HEK293 (cell line): ENCODE measurements at regions not wholly inside any gene's neighbourhood (a gene's known extent, or its start where the extent isn't known, plus 50 kb on each side); places are given as distances from the start of the nearest gene placed in this dataset.

Experiments used
- KLF1 ChIP-seq: fragments of 450-650 bp; formaldehyde crosslinking; IDR thresholded peaks from 2 replicates; pipeline ENCODE4 v1.5.1; 2016; ENCODE audit warnings: missing biosample characterization, missing genetic modification characterization
- MEIS1 ChIP-seq: sonication (generic); formaldehyde crosslinking; IDR thresholded peaks from 2 replicates; pipeline ENCODE4 v1.8.1; 2022; ENCODE audit warnings: missing genetic modification reagents, mild to moderate bottlenecking, borderline replicate concordance
- SCRT1 ChIP-seq: fragments of 450-650 bp; formaldehyde crosslinking; IDR thresholded peaks from 2 replicates; pipeline ENCODE4 v1.5.1; 2016; ENCODE audit warnings: missing biosample characterization, missing genetic modification characterization, borderline replicate concordance
- TRIM28 ChIP-seq: IDR thresholded peaks from 2 replicates; pipeline ENCODE4 v1.6.1; 2011; ENCODE audit warnings: low read length, control low read depth, borderline replicate concordance
- ZBTB17 ChIP-seq: fragments of 450-650 bp; formaldehyde crosslinking; IDR thresholded peaks from 2 replicates; pipeline ENCODE4 v1.5.1; 2016; ENCODE audit warnings: missing biosample characterization, missing genetic modification characterization
- ZBTB8A ChIP-seq: fragments of 450-650 bp; formaldehyde crosslinking; IDR thresholded peaks from 2 replicates; pipeline ENCODE4 v1.5.1; 2016; ENCODE audit warnings: missing biosample characterization, missing genetic modification characterization
- ZNF121 ChIP-seq: fragments of 450-650 bp; formaldehyde crosslinking; IDR thresholded peaks from 2 replicates; pipeline ENCODE4 v1.5.1; 2016; ENCODE audit warnings: missing biosample characterization, missing genetic modification characterization
- ZNF211 ChIP-seq: fragments of 450-650 bp; formaldehyde crosslinking; IDR thresholded peaks from 2 replicates; pipeline ENCODE4 v1.5.1; 2016; ENCODE audit warnings: low read depth, missing biosample characterization, missing genetic modification characterization
- ZNF23 ChIP-seq: fragments of 450-650 bp; formaldehyde crosslinking; IDR thresholded peaks from 2 replicates; pipeline ENCODE4 v1.5.1; 2016; ENCODE audit warnings: missing biosample characterization, missing genetic modification characterization, borderline replicate concordance
- ZNF335 ChIP-seq: fragments of 450-650 bp; formaldehyde crosslinking; conservative IDR thresholded peaks from 2 replicates; pipeline ENCODE4 v1.5.1; 2016; ENCODE audit warnings: missing biosample characterization, missing genetic modification characterization
- ZNF350 ChIP-seq: fragments of 450-650 bp; formaldehyde crosslinking; IDR thresholded peaks from 2 replicates; pipeline ENCODE4 v1.5.0; 2017; ENCODE audit warnings: missing biosample characterization, mild to moderate bottlenecking, missing genetic modification characterization
- ZNF48 ChIP-seq: fragments of 450-650 bp; formaldehyde crosslinking; IDR thresholded peaks from 2 replicates; pipeline ENCODE4 v1.5.1; 2016; ENCODE audit warnings: missing biosample characterization, missing genetic modification characterization
- ZNF596 ChIP-seq: fragments of 450-650 bp; IDR thresholded peaks from 2 replicates; pipeline ENCODE4 v1.5.0; 2018; ENCODE audit warnings: missing biosample characterization, mild to moderate bottlenecking, missing genetic modification characterization, moderate library complexity
- ZNF600 ChIP-seq: fragments of 450-650 bp; formaldehyde crosslinking; IDR thresholded peaks from 2 replicates; pipeline ENCODE4 v1.5.1; 2016; ENCODE audit warnings: missing biosample characterization, missing genetic modification characterization
- ZNF626 ChIP-seq: fragments of 450-650 bp; sonication (Bioruptor Pico); formaldehyde crosslinking; IDR thresholded peaks from 2 replicates; pipeline ENCODE4 v1.5.1; 2018; ENCODE audit warnings: missing biosample characterization, missing genetic modification characterization, inconsistent platforms
- ZNF664 ChIP-seq: fragments of 450-650 bp; formaldehyde crosslinking; IDR thresholded peaks from 2 replicates; pipeline ENCODE4 v1.5.1; 2016; ENCODE audit warnings: missing biosample characterization, missing genetic modification characterization
- ZNF843 ChIP-seq: fragments of 450-650 bp; formaldehyde crosslinking; IDR thresholded peaks from 2 replicates; pipeline ENCODE4 v1.5.1; 2016; ENCODE audit warnings: missing biosample characterization, missing genetic modification characterization
- TF ChIP-seq, protein P1 (sequence below): fragments of 450-650 bp; formaldehyde crosslinking; IDR thresholded peaks from 2 replicates; pipeline ENCODE4 v1.5.0; 2017; ENCODE audit warnings: missing biosample characterization, missing genetic modification characterization, borderline replicate concordance
- TF ChIP-seq, protein P2 (sequence below): fragments of 450-650 bp; formaldehyde crosslinking; IDR thresholded peaks from 2 replicates; pipeline ENCODE4 v1.5.1; 2016; ENCODE audit warnings: missing biosample characterization, missing genetic modification characterization
- TF ChIP-seq, protein P3 (sequence below): fragments of 450-650 bp; formaldehyde crosslinking; IDR thresholded peaks from 2 replicates; pipeline ENCODE4 v1.5.1; 2017; ENCODE audit warnings: missing biosample characterization, missing genetic modification characterization
- TF ChIP-seq, protein P4 (sequence below): fragments of 450-650 bp; formaldehyde crosslinking; IDR thresholded peaks from 2 replicates; pipeline ENCODE4 v1.5.1; 2016; ENCODE audit warnings: missing biosample characterization, missing genetic modification characterization
- TF ChIP-seq, protein P5 (sequence below): fragments of 450-650 bp; formaldehyde crosslinking; IDR thresholded peaks from 2 replicates; pipeline ENCODE4 v1.5.1; 2016; ENCODE audit warnings: missing biosample characterization, missing genetic modification characterization
- TF ChIP-seq, protein P6 (sequence below): fragments of 450-650 bp; formaldehyde crosslinking; IDR thresholded peaks from 2 replicates; pipeline ENCODE4 v1.5.1; 2016; ENCODE audit warnings: missing biosample characterization, missing genetic modification characterization
- TF ChIP-seq, protein P7 (sequence below): fragments of 450-650 bp; formaldehyde crosslinking; IDR thresholded peaks from 2 replicates; pipeline ENCODE4 v1.5.1; 2016; ENCODE audit warnings: missing biosample characterization, missing genetic modification characterization
- TF ChIP-seq, protein P8 (sequence below): fragments of 450-650 bp; formaldehyde crosslinking; IDR thresholded peaks from 2 replicates; pipeline ENCODE4 v1.5.1; 2016; ENCODE audit warnings: missing biosample characterization, missing genetic modification characterization

DNA sequence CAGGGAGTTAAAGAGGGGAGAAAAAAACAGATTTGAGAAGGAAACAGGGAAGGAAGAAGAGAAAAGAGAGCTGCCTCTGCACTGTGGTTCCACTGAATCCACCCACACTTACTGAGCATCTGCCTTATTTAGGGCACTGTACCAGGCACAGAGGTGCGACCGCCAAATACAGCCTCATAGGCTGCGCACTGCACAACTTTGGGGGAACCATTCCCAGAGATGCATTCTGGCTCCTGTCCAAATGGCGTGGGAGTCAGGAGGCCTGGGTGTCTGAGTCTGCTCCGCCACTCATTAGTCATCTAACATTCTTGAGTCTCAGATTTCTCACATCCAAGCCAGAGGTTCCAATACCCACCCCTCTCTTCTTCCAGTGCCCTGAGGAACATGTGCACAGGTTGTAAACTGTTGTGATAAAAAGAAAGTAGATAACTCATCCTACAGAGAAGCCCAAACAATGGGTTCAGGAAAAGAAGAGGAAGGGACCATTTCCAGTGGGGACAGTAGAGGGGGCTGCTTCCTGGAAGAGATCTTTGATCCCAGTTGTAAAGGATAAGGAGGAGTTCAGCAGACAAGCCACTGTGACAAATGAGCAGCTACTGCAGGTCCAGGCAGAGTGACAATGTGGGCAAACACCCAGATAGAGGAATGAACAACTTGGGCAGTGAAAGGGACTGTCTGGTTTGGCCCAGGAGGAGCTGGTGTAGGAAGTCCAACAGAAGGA, 254.6 kb downstream of the UACA start (continued):
- TF ChIP-seq, protein P1, sequence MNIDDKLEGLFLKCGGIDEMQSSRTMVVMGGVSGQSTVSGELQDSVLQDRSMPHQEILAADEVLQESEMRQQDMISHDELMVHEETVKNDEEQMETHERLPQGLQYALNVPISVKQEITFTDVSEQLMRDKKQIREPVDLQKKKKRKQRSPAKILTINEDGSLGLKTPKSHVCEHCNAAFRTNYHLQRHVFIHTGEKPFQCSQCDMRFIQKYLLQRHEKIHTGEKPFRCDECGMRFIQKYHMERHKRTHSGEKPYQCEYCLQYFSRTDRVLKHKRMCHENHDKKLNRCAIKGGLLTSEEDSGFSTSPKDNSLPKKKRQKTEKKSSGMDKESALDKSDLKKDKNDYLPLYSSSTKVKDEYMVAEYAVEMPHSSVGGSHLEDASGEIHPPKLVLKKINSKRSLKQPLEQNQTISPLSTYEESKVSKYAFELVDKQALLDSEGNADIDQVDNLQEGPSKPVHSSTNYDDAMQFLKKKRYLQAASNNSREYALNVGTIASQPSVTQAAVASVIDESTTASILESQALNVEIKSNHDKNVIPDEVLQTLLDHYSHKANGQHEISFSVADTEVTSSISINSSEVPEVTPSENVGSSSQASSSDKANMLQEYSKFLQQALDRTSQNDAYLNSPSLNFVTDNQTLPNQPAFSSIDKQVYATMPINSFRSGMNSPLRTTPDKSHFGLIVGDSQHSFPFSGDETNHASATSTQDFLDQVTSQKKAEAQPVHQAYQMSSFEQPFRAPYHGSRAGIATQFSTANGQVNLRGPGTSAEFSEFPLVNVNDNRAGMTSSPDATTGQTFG = no peak
- TF ChIP-seq, protein P2, sequence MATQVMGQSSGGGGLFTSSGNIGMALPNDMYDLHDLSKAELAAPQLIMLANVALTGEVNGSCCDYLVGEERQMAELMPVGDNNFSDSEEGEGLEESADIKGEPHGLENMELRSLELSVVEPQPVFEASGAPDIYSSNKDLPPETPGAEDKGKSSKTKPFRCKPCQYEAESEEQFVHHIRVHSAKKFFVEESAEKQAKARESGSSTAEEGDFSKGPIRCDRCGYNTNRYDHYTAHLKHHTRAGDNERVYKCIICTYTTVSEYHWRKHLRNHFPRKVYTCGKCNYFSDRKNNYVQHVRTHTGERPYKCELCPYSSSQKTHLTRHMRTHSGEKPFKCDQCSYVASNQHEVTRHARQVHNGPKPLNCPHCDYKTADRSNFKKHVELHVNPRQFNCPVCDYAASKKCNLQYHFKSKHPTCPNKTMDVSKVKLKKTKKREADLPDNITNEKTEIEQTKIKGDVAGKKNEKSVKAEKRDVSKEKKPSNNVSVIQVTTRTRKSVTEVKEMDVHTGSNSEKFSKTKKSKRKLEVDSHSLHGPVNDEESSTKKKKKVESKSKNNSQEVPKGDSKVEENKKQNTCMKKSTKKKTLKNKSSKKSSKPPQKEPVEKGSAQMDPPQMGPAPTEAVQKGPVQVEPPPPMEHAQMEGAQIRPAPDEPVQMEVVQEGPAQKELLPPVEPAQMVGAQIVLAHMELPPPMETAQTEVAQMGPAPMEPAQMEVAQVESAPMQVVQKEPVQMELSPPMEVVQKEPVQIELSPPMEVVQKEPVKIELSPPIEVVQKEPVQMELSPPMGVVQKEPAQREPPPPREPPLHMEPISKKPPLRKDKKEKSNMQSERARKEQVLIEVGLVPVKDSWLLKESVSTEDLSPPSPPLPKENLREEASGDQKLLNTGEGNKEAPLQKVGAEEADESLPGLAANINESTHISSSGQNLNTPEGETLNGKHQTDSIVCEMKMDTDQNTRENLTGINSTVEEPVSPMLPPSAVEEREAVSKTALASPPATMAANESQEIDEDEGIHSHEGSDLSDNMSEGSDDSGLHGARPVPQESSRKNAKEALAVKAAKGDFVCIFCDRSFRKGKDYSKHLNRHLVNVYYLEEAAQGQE (tag by site-specific recombination) = no peak
- no peak; the same call in 1 of the 2 replicates for TF ChIP-seq TRIM28
- TF ChIP-seq, protein P3, sequence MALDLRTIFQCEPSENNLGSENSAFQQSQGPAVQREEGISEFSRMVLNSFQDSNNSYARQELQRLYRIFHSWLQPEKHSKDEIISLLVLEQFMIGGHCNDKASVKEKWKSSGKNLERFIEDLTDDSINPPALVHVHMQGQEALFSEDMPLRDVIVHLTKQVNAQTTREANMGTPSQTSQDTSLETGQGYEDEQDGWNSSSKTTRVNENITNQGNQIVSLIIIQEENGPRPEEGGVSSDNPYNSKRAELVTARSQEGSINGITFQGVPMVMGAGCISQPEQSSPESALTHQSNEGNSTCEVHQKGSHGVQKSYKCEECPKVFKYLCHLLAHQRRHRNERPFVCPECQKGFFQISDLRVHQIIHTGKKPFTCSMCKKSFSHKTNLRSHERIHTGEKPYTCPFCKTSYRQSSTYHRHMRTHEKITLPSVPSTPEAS (tag by site-specific recombination) = no peak
- no peak for TF ChIP-seq ZNF48
- TF ChIP-seq, protein P4, sequence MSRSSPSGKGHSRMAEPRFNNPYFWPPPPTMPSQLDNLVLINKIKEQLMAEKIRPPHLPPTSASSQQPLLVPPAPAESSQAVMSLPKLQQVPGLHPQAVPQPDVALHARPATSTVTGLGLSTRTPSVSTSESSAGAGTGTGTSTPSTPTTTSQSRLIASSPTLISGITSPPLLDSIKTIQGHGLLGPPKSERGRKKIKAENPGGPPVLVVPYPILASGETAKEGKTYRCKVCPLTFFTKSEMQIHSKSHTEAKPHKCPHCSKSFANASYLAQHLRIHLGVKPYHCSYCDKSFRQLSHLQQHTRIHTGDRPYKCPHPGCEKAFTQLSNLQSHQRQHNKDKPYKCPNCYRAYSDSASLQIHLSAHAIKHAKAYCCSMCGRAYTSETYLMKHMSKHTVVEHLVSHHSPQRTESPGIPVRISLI (tag by site-specific recombination) = 0 out of 2 replicates have a peak, but pooled peaks have one; percentile 31
- TF ChIP-seq ZNF843 (tag by site-specific recombination) = peak; percentile 83
- peak; percentile 51 for TF ChIP-seq KLF1 (tag by site-specific recombination)
- TF ChIP-seq ZNF211 (tag by site-specific recombination) = no peak
- no peak for TF ChIP-seq ZNF596 (tag by site-specific recombination)
- peak; percentile 62; the same call in 1 of the 2 replicates for TF ChIP-seq MEIS1 (CRISPR knock-in tag)
- TF ChIP-seq ZNF121 (tag by site-specific recombination) = no peak
- TF ChIP-seq ZNF23 = no peak
- peak; percentile 31; the same call in 1 of the 2 replicates for TF ChIP-seq ZBTB17
- no peak for TF ChIP-seq ZNF350
- TF ChIP-seq, protein P5, sequence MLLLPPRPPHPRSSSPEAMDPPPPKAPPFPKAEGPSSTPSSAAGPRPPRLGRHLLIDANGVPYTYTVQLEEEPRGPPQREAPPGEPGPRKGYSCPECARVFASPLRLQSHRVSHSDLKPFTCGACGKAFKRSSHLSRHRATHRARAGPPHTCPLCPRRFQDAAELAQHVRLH = 0 out of 2 replicates have a peak, but pooled peaks have one; percentile 12
- TF ChIP-seq, protein P6, sequence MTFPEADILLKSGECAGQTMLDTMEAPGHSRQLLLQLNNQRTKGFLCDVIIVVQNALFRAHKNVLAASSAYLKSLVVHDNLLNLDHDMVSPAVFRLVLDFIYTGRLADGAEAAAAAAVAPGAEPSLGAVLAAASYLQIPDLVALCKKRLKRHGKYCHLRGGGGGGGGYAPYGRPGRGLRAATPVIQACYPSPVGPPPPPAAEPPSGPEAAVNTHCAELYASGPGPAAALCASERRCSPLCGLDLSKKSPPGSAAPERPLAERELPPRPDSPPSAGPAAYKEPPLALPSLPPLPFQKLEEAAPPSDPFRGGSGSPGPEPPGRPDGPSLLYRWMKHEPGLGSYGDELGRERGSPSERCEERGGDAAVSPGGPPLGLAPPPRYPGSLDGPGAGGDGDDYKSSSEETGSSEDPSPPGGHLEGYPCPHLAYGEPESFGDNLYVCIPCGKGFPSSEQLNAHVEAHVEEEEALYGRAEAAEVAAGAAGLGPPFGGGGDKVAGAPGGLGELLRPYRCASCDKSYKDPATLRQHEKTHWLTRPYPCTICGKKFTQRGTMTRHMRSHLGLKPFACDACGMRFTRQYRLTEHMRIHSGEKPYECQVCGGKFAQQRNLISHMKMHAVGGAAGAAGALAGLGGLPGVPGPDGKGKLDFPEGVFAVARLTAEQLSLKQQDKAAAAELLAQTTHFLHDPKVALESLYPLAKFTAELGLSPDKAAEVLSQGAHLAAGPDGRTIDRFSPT (tag by site-specific recombination) = peak; percentile 82
- TF ChIP-seq SCRT1 (tag by site-specific recombination) = no peak
- TF ChIP-seq, protein P7, sequence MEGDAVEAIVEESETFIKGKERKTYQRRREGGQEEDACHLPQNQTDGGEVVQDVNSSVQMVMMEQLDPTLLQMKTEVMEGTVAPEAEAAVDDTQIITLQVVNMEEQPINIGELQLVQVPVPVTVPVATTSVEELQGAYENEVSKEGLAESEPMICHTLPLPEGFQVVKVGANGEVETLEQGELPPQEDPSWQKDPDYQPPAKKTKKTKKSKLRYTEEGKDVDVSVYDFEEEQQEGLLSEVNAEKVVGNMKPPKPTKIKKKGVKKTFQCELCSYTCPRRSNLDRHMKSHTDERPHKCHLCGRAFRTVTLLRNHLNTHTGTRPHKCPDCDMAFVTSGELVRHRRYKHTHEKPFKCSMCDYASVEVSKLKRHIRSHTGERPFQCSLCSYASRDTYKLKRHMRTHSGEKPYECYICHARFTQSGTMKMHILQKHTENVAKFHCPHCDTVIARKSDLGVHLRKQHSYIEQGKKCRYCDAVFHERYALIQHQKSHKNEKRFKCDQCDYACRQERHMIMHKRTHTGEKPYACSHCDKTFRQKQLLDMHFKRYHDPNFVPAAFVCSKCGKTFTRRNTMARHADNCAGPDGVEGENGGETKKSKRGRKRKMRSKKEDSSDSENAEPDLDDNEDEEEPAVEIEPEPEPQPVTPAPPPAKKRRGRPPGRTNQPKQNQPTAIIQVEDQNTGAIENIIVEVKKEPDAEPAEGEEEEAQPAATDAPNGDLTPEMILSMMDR (tag by site-specific recombination) = peak; percentile 30; the same call in 1 of the 2 replicates
- TF ChIP-seq, protein P8, sequence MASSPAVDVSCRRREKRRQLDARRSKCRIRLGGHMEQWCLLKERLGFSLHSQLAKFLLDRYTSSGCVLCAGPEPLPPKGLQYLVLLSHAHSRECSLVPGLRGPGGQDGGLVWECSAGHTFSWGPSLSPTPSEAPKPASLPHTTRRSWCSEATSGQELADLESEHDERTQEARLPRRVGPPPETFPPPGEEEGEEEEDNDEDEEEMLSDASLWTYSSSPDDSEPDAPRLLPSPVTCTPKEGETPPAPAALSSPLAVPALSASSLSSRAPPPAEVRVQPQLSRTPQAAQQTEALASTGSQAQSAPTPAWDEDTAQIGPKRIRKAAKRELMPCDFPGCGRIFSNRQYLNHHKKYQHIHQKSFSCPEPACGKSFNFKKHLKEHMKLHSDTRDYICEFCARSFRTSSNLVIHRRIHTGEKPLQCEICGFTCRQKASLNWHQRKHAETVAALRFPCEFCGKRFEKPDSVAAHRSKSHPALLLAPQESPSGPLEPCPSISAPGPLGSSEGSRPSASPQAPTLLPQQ (tag by site-specific recombination) = peak; percentile 56
- TF ChIP-seq ZNF335 (tag by site-specific recombination) = 0 out of 2 replicates have a peak, but pooled peaks have one; percentile 7
- no peak for TF ChIP-seq ZNF626 (tag by site-specific recombination)
- TF ChIP-seq ZNF664 (tag by site-specific recombination) = no peak
- peak; percentile 82 for TF ChIP-seq ZNF600
- peak; percentile 68 for TF ChIP-seq ZBTB8A (tag by site-specific recombination)
